NK-92 treated with Interleukin-12 subunit alpha and Interleukin-12 subunit beta, amount 100 ng/mL, for 24 hours (cell line): ENCODE measurements at regions not wholly inside any gene's neighbourhood (a gene's known extent, or its start where the extent isn't known, plus 50 kb on each side); places are given as distances from the start of the nearest gene placed in this dataset.

Source experiments
- DNase-seq: peaks from one replicate; lab custom pipeline; 2025; lab: John Stamatoyannopoulos, UW

DNA sequence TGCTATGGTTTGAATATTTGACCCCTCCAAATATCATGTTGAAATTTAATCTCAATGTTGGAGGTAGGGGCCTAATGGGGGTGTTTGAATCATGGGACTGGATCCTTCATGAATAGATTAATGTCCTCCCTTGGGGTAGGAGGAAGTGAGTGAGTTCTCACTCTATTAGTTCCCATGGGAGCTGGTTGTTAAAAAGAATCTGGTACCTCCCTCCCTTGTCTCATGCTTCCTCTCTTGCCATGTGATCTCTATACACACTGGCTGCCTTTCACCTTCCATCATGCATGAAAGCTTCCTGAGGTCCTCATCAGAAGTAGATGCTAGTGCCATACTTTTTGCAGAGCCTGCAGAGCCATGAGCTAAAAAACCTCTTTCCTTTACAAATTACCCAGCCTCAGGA is 177.7 kb upstream of the MCTP2 start:
- DNase-seq, result no peak

DNA sequence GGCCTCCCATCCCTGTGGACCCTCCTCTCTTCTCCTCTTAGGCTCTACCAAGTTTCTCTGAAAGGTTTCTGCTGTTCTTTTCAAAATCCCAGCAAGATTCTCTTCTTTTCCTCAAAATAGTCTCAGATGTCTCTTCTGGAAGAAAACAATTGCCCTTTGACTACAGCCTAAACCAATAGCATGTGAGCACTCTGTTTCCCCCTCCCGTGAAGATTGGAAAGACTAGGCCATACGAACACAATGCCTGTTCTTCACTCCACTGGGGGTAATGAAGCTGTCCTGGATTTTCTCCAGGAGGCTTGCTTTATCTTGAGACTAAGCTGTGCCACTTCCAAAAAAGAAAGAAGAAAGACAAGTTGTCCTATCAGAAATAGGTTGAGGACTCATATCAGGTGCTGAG is 178.7 kb upstream of the MCTP2 start:
- no peak for DNase-seq

DNA sequence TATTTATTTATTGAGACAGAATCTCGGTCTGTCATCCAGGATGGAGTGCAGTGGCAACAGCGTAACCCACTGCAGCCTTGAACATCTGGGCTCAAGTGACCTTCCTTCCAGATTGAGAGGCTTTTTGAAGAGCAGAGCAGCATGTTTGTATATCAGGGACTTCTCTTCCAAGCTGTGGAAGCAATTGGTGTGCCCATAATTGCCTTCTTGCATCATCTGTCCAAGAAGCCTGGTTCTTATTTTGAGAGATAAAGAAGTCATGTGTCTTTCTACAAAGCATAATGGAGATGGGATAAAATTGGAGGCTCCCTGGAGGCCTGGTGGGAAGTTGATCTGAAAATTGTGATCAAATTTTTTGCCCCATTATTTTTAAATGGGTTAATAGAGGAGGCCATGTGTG is 183.8 kb upstream of the MCTP2 start:
- no peak for DNase-seq

DNA sequence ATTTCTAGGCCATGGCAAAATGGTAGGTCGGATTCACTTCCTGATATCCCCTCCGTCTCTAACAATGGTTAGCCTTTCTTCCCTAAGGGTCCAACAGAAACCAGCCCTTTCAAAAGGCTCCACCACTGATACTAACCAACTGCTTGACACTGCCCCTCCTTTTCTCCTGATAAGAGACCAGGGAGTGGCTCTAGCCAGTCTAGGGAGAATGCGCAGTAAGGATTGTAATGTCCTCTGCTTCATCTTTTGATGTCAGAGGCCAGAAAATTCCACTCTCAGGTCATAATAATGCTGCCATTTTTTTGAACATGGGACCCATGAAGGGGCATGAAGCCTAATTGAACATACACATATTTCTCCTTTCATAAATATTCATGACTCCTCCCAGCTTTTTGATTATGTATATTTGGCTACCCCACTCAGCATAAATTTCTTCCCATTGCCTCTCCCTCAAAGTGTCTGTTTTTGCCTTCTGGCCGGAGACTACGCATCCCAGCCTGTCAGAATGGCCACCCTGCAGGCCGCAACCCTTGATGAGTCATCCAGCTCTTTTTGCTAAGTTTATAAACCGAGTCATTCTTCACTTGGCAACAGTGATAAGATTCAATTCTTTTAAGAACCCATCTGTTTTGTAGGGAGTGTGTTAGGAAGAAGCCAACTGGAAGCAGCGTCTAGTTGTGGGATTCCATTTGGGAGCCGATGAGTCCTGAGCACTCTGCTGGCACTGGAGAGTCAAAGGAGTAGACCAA is 189.0 kb upstream of the MCTP2 start:
- no peak for DNase-seq

DNA sequence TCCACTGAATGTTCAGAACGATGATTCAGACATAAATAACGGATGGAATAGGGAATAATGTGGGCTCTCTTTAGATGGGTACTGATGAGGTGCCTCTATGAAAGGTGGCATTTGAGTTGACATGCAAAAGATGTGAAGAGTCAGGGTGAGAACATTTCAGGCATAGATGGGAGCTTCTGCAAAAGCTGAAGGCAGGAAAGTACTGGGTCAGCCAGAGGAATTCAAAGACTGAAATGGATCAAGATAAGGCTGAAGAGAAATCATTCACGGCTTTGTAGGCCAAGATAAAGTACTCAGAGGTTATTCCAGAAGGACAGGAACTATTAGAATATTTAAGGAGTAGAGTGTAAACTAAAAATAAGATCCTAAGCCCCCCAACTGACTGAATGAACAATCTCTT is 189.6 kb upstream of the MCTP2 start:
- DNase-seq, result no peak

DNA sequence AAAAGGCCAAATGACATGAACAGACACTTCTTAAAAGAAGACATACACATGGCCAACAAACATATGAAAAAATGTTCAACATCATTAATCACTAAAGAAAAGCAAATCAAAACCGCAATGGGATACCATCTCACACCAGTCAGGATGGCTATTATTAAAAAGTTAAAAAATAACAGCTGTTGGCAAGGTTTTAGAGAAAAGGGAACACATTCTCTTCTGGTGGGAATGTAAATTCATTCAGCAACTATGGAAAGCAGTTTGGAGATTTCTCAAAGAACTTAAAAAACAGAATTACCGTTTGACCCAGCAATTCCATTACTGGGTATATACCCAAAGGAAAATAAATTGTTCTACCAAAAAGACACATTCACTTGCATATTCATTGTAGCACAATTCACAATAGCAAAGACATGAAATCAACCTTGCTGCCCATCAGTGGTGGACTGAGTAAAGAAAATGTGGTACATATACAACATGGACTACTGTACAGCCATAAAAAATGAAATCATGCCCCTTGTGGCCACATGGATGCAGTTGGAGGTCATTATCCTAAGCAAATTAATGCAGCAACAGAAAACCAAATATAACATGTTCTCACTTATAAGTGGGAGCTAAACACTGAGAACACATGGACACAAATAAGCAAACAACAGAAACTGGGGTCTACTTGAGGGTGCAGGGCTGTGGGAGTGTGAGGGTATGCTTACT is 190.7 kb upstream of the MCTP2 start:
- no peak for DNase-seq

DNA sequence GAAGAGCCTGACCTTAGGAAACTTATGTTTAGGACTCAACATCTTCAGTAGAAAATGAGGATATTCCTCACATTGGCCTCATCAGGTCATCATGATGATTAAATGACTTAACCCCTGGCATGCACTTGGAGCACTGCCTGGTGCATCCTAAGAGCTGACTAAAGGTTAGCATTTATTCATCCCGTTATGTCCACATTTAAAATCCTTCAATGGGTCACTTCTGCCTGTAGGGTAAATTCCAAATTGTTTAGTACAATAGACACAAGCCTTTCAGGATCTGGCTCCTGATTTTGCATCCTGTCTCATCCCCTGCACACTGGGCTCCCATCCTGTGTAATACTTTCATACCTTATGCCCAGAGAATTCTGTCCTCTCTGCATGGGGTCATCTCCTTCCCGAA is 195.2 kb upstream of the MCTP2 start:
- DNase-seq, result no peak

DNA sequence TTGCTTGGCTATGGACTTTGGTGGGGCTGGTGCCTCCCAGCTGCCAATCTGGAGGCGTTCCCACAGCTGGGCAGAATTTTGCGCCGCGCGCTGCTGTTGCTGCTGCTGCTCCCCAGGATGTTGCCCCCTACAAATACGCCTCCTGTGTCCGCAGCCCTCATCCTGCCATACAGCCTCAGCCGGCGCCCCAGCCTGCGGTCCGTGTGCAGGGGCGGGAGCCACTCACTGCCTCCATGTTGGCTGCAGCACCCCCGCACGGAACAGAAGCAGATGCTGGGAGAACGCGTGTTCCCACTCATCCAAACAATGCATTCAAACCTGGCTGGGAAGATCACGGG is 197.7 kb upstream of the MCTP2 start:
- DNase-seq, result no peak

DNA sequence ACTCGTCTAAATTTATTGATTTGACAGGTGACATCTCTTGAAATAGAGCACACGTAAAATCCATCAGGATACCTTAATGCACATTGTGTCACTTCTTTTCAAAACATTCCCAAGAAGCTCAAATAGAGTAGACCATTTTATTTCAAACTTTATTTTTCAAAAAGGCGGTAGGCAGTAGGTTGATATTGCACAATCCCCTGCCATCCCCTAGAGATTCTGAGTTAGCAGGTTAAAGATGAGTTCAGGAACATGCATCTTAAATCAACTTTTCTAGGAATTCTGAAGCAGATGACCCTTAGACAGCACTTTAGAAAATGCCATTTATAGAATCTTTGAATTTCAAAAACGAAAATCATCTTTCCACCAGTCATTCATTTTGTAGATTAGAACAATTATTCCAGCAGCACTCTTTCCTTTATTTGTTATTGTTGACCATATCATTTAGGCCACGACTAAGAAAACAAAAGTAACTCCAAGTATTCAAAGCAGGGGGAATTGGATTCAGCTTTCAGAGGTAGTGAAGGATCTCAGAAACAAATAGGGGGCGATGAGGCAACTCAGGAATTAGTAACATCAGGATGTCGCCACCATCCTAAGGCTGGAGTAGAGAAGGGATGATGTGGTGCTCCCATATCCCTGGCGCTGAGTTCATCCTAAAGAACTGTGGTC is 198.2 kb upstream of the MCTP2 start:
- no peak for DNase-seq

DNA sequence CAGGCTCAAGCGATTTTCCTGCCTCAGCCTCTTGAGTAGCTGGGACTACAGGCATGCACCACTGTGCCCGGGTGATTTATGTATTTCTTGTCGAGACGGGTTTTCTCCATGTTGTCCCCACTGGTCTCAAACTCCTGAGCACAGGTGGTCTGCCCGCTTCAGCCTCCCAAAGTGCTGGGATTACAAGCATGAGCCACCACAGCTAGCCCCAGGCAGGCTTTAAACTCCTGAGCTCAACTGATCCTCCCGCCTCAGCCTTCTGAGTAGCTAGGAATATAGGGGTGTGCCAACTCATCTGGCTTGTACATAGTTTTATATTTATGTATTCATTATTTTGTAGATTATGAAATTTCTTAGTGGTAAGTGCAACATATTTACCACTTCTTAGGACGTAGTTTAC is 198.8 kb upstream of the MCTP2 start:
- DNase-seq, result no peak

DNA sequence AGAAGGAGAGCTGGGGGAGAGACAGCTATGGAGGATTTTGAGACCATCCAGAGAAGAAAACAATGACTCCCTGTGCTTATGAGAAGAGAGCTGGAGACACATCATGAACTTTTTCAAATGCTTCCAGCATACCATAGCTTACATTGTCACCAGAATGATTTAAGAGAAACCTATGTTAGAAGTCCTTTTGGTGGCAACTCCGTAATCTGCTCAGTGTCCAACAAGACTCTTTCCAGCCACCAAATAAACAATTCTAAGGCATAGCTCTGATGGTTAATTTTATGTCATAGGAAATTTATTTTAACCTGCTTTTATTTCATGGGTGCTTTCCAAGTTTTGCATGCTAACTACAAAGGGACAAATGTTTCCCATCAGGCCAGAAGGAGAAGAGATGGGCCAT is 200.3 kb upstream of the MCTP2 start:
- DNase-seq, result no peak

DNA sequence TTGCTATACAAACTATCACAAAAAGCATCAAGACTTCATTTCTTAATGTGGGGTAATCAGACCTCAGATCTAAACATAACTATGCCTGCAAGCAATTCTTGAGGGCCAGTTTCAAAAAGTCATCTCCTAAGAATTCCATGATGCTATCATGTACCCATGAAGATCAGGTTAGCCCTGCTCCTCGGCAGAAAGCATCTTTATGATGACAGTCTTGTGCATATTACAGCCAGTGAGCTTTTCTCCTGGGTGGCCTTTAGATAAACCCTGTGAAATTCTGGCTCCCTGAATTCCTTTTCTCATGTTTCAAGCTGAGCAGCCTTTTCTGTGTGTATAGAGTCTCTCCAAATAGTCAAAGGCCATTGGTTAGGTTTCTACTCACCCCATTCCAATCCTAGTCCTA is 201.9 kb upstream of the MCTP2 start:
- no peak for DNase-seq

DNA sequence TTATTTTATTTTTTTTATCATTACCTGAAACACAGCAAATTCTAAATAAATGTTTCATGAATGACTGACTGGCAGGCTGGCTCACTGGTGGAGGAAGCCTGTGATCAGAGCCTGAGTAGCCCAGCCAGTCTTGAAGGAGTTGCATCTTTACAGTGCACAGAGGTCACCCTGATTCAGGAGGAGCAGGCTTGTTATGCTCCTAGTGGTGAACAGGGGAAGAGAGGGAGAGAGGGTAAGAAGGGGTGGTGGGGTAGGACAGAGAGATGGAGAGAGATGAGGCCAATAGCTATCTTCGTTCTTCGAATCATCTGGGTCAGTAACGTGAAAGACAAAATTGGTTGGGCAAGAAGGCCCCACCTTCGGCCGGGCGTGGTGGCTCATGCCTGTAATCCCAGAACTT is 202.6 kb upstream of the MCTP2 start:
- DNase-seq, result no peak

DNA sequence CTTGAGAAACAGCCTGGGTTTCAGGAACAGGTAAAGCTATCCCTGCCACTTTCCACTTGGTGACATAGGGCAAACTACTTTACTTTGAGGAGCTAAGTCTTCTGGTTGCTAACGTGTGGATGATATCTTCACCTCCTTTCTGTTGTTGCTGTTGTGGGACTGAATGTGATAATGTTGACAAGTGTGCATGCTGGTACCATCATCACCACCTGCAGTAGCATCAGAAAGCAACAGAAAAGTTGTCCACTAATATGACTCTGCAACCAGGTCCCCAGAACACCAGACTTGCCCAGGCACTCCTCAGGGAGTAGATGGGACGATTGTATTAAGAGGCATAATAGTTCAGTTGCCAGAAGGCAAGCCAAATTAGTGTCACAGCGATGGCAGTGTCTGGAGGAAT is 203.2 kb upstream of the MCTP2 start:
- no peak for DNase-seq

DNA sequence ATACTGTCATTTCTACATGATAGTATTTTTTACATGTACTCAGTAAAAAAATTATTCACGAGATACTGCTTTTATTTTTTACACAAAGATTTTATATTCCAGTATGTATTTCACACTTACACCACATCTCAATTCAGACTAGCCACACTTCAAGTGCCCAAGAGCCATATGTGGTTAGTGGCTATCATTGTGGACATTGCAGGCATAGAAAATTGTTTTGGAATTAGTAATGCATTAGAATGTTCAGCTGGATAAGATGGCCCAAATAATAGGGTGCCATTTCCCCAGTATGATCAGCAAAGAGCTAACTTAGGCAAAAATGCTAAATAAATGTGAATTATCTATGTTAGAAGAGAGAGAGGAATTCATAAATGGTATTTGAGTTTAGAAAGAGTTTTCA is 203.8 kb upstream of the MCTP2 start:
- no peak for DNase-seq

DNA sequence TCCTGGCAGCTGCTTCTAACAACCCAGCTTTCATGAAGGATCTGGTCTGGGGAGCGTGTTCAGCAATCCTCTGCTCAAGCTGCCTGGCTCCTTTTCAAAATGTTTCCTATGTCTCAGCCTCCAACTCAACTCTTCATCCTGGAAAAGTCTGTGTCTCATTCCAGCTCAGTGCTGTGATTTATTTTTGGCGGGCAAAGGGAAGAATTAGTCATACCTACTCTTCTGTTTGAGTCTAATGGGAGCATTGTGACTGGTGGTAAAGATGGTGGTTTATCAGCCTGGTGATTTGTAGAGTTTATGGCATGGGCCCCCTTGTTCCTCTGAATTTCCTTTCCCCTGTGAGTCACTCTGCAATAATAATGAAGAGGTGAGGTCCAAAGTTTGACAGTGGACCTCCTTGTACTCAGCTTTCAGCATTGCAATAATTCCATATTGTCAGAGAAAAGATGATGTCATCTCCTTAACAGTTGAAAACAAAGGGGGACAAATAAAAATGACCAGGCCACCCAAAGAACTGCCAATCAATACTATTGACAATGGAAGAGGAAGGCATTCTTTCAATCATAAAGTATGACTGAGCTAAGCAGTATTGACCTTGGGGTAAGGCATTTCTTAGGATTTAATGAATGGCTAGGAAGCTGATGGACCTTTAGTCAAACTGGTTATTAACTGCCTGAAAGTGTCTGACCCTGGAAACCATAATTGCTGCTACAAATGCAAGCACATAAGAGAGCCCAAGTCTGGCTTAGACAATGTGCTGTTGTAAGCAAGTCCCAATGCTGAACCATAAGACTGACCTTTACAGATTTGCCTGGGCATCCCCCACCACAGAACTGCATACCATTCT is 204.7 kb upstream of the MCTP2 start:
- DNase-seq, result no peak

DNA sequence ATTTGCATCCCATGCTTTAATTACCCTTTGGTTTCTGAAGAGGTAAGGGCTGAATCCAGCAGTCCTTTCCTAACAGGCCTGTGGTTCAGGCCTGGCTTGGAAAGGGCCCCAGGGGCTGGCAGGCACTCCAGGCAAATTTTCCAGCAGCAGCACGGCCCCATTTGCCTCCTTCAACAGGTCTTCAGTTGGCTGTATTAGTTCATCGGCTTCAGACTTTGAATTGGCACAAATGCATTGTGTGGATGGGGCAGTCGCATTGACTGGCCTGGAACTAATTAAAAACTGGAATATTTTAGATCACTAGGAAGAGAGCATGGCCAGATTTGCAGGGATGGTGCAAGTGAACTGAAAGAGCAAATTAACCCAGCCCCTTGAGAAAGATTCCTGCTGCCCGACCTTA is 207.8 kb upstream of the MCTP2 start:
- DNase-seq, result no peak

DNA sequence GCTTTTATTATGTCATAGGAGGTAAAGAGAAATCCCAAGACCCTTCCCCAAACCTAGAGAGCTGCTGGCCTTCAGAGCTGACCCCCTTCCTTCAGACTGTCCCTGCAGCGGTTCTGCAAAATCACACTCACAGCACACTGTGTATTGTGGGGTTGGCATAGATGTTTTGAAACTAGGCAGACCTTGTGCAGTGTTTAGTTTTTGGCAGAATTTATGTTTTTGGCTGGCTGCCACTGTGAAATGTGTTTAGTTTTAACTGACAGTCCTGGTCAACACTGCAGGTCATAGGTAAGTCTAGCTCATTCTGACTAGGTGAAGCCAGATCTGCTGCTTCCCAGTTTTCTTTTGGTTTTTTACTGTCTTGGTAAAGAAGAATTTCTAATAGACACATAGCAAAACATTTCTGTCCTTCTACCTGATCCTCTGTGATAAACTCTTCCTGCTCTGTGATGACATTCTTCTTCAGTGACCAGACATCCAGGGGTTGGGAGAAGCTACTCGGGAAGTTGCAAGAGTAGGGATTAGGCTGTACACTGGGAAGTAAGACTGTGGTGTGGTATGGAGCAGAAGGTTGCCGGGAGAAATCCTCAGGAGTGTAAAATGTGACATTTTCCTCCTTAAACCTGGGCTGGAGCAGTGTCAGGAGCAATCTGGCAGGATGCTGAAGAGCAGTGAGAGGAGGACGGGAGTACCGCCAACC is 209.6 kb upstream of the MCTP2 start:
- DNase-seq, result no peak

DNA sequence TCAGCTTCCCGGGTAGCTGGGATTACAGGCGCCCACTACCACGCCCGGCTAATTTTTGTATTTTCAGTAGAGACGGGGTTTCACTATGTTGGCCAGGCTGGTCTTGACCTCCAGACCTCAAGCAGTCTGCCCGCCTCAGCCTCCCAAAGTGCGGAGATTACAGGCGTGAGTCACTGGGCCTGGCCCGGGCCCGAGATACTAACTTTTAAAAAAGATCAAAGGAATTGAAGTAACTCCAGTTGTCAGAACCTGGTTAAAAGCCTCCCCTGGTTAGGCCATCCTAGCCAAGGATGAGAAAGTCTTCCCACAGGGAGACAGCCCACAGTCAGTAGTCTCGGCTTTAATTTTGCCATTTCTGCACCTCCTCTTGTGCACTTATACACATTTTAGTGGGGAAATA is 212.3 kb upstream of the MCTP2 start:
- DNase-seq, result no peak

DNA sequence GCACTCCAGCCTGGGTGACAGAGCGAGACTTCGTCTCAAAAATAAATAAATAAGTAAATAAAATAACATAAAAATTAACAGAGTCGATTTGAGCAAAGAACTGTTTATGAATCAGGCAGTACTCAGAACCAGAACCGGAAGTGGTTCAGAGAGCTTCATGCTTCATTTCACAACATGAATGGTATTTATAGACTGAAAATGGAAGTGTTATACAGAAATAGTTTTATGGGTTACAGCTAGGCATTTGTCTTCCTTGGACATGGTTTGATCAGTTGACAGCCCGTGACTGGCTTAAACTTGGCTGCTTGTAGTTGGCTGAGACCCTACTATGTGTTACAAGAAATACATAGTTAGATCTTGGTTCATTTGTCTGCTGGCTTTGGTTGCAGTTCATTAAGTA is 216.0 kb upstream of the MCTP2 start:
- no peak for DNase-seq

DNA sequence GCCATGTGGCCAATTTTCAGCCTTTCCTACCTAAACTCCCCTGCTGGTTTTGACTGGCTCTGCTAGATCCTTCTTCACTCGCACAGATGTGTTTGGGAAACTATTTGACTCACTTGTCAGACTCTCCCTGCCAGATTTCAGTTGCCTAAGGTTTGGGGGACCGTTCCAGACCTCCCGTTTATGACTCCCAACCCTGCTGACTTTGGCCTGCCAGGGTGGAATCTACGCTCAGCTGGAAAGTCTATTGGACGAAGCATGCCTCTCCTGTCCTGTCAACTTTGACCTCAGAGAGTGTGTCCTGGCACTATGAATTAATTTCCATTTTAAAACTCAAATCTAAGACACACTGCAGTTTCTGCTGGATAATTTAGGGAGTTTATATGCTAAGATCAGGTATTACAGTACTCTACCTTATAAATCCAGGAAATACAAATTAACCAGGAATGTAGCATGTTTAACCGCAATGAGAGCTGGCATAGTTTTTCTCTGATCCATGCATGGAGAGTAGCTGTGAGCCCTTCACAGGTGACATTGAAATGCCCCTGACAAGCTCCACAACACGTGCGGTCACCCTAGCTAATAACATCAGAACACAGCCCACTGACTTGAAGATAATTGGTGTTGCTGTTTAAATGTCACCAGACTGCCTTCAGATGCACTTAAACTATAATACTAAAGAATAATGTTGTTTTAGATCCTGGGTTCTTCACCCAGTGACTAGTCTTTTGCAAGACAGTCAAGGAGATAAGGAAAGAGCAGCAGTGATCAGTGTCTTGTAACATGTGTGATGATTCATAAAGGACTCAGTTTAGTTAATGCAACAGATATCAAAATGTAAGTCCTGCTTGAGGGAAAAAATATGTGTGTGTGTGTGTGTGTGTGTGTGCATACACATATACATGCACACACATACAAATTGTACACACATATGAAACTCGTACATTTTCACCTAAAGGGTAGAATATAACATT is 223.0 kb upstream of the MCTP2 start:
- DNase-seq, result no peak
